Smooth muscle cell (in vitro differentiated cells): ENCODE measurements at regions not wholly inside any gene's neighbourhood (a gene's known extent, or its start where the extent isn't known, plus 50 kb on each side); places are given as distances from the start of the nearest gene placed in this dataset.
"Not testable (repeated sequence)": the region's sequence is repeated elsewhere in the genome, so short reads cannot be mapped to it uniquely, and the experiment has no call there.

Source experiments
- DNase-seq: peaks from one replicate; lab custom pipeline; 2025; ENCODE audit not compliant: unreplicated experiment; lab: John Stamatoyannopoulos, UW
- H2AFZ ChIP-seq: fragments of 200-600 bp; sonication (generic); 2 replicates; pipeline ENCODE4 v1.6.0; 2016; ENCODE audit warnings: antibody characterized with exemption, low read depth, mild to moderate bottlenecking
- H3F3A ChIP-seq: fragments of 200-600 bp; sonication (generic); 2 replicates; pipeline ENCODE4 v1.6.0; 2017; ENCODE audit warnings: antibody characterized with exemption, low read depth
- H3K27ac ChIP-seq: fragments of 200-600 bp; sonication (generic); 2 replicates; pipeline ENCODE4 v1.5.1; 2016; ENCODE audit warnings: low read depth, mild to moderate bottlenecking
- H3K27me3 ChIP-seq: fragments of 200-600 bp; sonication (generic); 2 replicates; pipeline ENCODE4 v1.6.1; 2016; ENCODE audit warnings: low read depth, mild to moderate bottlenecking
- H3K36me3 ChIP-seq: fragments of 200-600 bp; sonication (generic); 2 replicates; pipeline ENCODE4 v1.5.1; 2016; ENCODE audit warnings: low read depth
- H3K4me1 ChIP-seq: fragments of 200-600 bp; sonication (generic); 2 replicates; pipeline ENCODE4 v1.5.1; 2016; ENCODE audit warnings: low read depth
- H3K4me2 ChIP-seq: fragments of 200-600 bp; sonication (generic); 2 replicates; pipeline ENCODE4 v1.6.0; 2016; ENCODE audit warnings: mild to moderate bottlenecking
- H3K4me3 ChIP-seq: fragments of 200-600 bp; sonication (generic); 2 replicates; pipeline ENCODE4 v1.5.1; 2016; ENCODE audit warnings: mild to moderate bottlenecking
- H3K79me2 ChIP-seq: fragments of 200-600 bp; sonication (generic); 2 replicates; pipeline ENCODE4 v1.6.0; 2016; ENCODE audit warnings: low read depth, mild to moderate bottlenecking
- H3K9ac ChIP-seq: fragments of 200-600 bp; sonication (generic); 2 replicates; pipeline ENCODE4 v1.6.0; 2016; ENCODE audit warnings: low read depth
- H3K9me3 ChIP-seq: fragments of 200-600 bp; sonication (generic); replicated peaks from 2 replicates; pipeline ENCODE4 v1.5.1; 2016; ENCODE audit warnings: low read depth
- H4K20me1 ChIP-seq: fragments of 200-600 bp; sonication (generic); 2 replicates; pipeline ENCODE4 v1.6.0; 2016; ENCODE audit warnings: low read depth
- CTCF ChIP-seq: fragments of 200-600 bp; sonication (generic); IDR thresholded peaks from 2 replicates; pipeline ENCODE4 v1.5.1; 2017; ENCODE audit warnings: borderline replicate concordance, mild to moderate bottlenecking, antibody characterized with exemption; ENCODE audit not compliant: insufficient read depth, poor library complexity, severe bottlenecking
- WGBS: methylation state at CpG from one replicate; pipeline ENCODE4 v1.1.7; 2016; ENCODE audit warnings: low lambda C conversion rate; 5-methylcytosine and 5-hydroxymethylcytosine counted together

- Histone ChIP-seq H4K20me1 (no peaks in the 10 kb centered on the region), H3K79me2 (no peaks in the 10 kb centered on the region), H3K4me3 (peak overlapping the region; percentile 1), H3K27me3 (no peaks in the 10 kb centered on the region), H3K4me1 (peaks cover 4% of the 10 kb centered on the region), H2AFZ (peak overlapping the region; percentile 25), H3K4me2 (peak overlapping the region; percentile 58), H3K9ac (no peak overlapping the region), H3F3A (peaks cover 9% of the 10 kb centered on the region), H3K9me3 (no peaks in the 10 kb centered on the region), H3K27ac (no peak overlapping the region), H3K36me3 (no peaks in the 10 kb centered on the region)
- 40% methylated on average over 38 of the region's 39 CpGs for whole genome bisulfite sequencing
- DNase-seq: no peak
- TF ChIP-seq CTCF: no peak
Measured at GRCh38 chr5:42943931-42944631, 96.0 kb downstream of the ANXA2R start.

- H3K9me3 ChIP-seq: no peaks in the 10 kb centered on the region
- H3K9ac ChIP-seq: no peak overlapping the region
- H3K27me3 ChIP-seq: no peaks in the 10 kb centered on the region
- H4K20me1 ChIP-seq: no peaks in the 10 kb centered on the region
- peaks cover 4% of the 10 kb centered on the region for H3K4me1 ChIP-seq
- no peak for TF ChIP-seq CTCF
- peaks cover 9% of the 10 kb centered on the region for H3F3A ChIP-seq
- no peaks in the 10 kb centered on the region for H3K36me3 ChIP-seq
- no peak overlapping the region for H2AFZ ChIP-seq
- H3K27ac ChIP-seq: no peak overlapping the region
- no peak overlapping the region for H3K4me2 ChIP-seq
- no peak for DNase-seq
- H3K4me3 ChIP-seq: no peak overlapping the region
- no peaks in the 10 kb centered on the region for H3K79me2 ChIP-seq
Measured at GRCh38 chr5:42940853-42941252, 99.3 kb downstream of the ANXA2R start.

DNA sequence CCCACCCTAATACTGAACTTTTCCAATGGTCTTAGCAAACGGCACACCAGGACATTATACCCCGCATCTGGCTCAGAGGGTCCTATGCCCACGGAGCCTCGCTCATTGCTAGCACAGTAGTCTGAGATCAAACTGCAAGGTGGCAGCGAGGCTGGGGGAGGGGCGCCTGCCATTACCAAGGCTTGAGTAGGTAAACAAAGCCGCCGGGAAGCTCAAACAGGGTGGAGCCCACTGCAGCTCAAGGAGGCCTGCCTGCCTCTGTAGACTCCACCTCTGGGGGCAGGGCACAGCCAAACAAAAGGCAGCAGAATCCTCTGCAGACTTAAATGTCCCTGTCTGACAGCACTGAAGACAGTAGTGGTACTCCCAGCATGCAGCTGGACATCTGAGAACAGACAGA, 108.1 kb downstream of the ANXA2R start:
- not testable (repeated sequence) for H3K4me2 ChIP-seq, H4K20me1 ChIP-seq, DNase-seq, H3K36me3 ChIP-seq, H3K27ac ChIP-seq, H3K79me2 ChIP-seq, H3K27me3 ChIP-seq, H3K9me3 ChIP-seq, H3K4me1 ChIP-seq, H3K4me3 ChIP-seq, H3F3A ChIP-seq, H2AFZ ChIP-seq, H3K9ac ChIP-seq
- 95% methylated on average over 8 of the region's 8 CpGs for WGBS

DNA sequence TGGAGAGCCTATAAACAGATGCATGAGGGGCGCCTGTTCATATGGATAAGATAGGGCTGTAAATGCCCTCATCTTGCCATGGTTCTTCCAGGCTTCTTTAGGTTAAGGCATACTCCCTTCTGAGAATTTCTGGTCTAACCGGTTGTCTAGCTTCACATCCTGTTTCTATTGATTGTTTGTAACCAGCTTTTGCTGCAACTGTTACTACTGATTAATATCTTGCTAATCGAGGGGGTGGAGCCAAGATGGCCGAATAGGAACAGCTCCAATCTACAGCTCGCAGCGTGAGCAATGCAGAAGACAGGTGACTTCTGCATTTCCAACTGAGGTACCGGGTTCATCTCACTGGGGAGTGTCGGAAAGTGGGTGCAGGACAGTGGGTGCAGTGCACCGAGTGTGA, 108.7 kb downstream of the ANXA2R start:
- not testable (repeated sequence) for H2AFZ ChIP-seq, H3K4me3 ChIP-seq, DNase-seq, H3K27me3 ChIP-seq, H4K20me1 ChIP-seq, H3F3A ChIP-seq, H3K36me3 ChIP-seq, H3K9me3 ChIP-seq, H3K27ac ChIP-seq, H3K9ac ChIP-seq, H3K4me2 ChIP-seq, H3K4me1 ChIP-seq, H3K79me2 ChIP-seq
- WGBS: 92% methylated on average over 9 of the region's 9 CpGs

- H3K4me2 ChIP-seq: no peak overlapping the region
- H3K4me3 ChIP-seq: no peak overlapping the region
- no peaks in the 10 kb centered on the region for H3K27me3 ChIP-seq
- no peak overlapping the region for H3K9ac ChIP-seq
- DNase-seq: no peak
- no peak overlapping the region for H3K27ac ChIP-seq
- 90% methylated on average over 1 of the region's 1 CpG for WGBS
- no peak for TF ChIP-seq CTCF
- H3K9me3 ChIP-seq: no peaks in the 10 kb centered on the region
- no peak overlapping the region for H2AFZ ChIP-seq
- H3K4me1 ChIP-seq: no peaks in the 10 kb centered on the region
- no peaks in the 10 kb centered on the region for H3K36me3 ChIP-seq
- H4K20me1 ChIP-seq: no peaks in the 10 kb centered on the region
- H3F3A ChIP-seq: no peaks in the 10 kb centered on the region
- no peaks in the 10 kb centered on the region for H3K79me2 ChIP-seq
Measured at GRCh38 chr5:42930934-42931333, 109.2 kb downstream of the ANXA2R start.
